ENCODE measurements at regions not wholly inside any gene's neighbourhood (a gene's known extent, or its start where the extent isn't known, plus 50 kb on each side); places are given as distances from the start of the nearest gene placed in this dataset.

DNA sequence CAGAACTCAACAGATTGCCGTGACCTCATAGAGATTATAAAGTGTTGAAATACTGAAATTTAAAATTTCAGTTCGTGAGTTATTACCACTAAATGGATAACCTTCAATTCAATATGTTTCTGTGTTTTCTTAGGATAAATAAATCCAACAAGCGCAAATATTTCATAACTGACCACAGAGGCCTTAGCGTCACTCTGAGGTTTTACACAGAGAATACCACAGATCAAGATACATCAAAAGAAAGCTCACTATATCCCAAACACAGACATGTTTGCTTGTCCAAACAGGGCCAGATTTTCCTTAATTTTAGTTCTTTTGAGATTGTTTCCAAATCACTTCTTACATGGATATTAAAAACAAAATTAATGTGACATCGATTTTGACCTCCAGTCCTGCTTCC, 235.8 kb downstream of the EFNB2 start:
- DNase-seq (ENCODE audit: low read depth in 2 of 2) = no peak

GRCh38 chr13:106297283-106297682, 238.2 kb downstream of the EFNB2 start:
- no peak for DNase-seq (ENCODE audit: low read depth in 2 of 2)

GRCh38 chr13:106296723-106297122, 238.7 kb downstream of the EFNB2 start:
- no peak for DNase-seq (ENCODE audit: low read depth in 2 of 2)

- DNase-seq (ENCODE audit: low read depth in 2 of 2) = no peak
These were observed 239.5 kb downstream of the EFNB2 start for GRCh38 chr13:106295971-106296370.

GRCh38 chr13:106291006-106291405, 244.5 kb downstream of the EFNB2 start:
- no peak for DNase-seq (ENCODE audit: low read depth in 2 of 2)

DNA sequence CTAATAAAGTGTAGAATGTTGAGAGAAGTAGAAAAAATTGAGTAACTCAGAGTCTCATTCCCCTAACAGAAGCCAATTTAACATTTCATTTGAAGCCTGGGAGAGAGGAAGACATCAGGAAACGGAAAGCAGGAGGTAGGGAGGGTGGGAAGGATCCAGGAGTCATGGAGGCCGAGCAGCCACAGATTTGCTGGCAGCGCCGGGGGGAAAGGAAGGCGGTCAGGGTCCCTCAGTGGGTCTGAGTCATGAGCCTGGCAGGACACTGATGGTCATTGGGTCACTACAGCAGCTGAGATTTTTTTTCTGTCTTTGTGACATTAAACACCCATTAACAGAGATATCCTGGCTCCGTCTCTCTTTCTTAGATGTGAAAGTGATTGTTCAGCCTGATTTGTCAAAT, 248.1 kb downstream of the EFNB2 start:
- DNase-seq (ENCODE audit: low read depth in 2 of 2) = no peak

GRCh38 chr13:106286811-106287210, 248.7 kb downstream of the EFNB2 start:
- no peak for DNase-seq (ENCODE audit: low read depth in 2 of 2)

- DNase-seq (ENCODE audit: low read depth in 2 of 2) = no peak
These were observed 251.1 kb downstream of the EFNB2 start for GRCh38 chr13:106284358-106284757.

DNA sequence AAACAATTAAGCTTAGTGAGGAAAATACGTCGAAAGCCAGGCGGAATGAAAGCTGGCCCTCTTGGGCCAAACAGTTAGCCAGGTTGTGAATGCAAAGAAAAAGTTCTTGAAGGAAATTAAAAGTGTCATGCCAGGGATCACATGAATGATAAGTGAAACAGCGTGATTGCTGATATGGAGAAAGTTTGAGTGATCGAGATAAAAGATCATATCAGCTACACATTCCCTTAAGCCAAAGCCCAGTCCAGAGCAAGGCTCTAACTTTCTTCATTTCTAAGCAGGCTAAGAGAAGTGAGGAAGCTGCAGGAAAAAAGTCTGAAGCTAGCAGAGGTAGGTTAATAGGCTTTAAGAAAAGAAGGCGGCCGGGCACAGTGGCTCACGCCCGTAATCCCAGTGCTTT, 254.0 kb downstream of the EFNB2 start:
- DNase-seq (ENCODE audit: low read depth in 2 of 2) = no peak

DNA sequence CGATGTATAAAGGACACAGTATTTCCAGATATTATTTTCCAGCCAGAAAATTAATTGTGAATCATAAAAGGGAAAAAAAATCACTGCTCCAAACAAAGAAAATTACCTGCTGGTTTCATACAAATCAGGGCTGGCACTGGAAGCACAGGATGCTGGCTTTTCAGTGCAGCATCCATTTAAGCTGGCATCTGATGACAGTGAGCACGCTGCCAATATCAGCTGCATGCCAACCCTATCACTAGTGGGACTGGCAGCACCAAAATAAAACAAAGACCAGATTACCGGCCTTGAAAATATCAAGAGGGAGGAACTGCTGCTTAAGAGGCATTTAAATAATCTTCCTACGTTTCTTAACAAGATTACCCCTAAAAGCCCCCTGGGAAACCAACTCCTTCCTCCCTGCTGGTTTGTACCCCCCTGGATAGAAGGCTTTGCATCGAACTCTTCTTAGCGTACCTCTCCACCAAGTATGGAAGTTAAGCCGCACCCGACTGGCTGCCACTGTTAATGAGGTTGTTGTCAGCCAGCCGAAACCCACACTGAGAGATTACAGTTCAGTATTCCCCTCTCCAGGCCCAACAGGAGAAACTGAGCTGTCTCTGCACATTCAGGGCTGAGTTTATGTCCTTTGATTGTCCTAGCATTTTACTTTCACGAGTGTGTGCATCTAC, 257.8 kb downstream of the EFNB2 start:
- DNase-seq (ENCODE audit: low read depth in 2 of 2) = no peak

DNA sequence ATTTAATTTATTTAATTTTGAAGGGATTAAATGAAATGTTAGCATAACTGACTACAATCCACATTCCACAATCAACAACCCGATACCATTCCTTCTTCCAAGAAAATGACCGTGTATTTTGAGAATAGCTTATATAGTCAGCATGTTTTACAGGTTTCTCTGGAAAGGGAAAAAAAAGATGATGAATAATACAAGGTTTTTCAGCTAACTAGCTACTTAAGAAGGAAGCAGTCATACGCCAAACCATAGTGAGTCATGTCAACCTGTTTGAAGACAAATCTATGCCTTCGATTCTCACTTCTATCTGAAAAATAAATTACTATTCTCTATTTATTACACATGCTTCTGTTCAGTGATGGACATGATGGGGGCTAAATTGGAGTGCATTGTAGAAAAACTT, 258.6 kb downstream of the EFNB2 start:
- DNase-seq (ENCODE audit: low read depth in 2 of 2) = no peak

DNA sequence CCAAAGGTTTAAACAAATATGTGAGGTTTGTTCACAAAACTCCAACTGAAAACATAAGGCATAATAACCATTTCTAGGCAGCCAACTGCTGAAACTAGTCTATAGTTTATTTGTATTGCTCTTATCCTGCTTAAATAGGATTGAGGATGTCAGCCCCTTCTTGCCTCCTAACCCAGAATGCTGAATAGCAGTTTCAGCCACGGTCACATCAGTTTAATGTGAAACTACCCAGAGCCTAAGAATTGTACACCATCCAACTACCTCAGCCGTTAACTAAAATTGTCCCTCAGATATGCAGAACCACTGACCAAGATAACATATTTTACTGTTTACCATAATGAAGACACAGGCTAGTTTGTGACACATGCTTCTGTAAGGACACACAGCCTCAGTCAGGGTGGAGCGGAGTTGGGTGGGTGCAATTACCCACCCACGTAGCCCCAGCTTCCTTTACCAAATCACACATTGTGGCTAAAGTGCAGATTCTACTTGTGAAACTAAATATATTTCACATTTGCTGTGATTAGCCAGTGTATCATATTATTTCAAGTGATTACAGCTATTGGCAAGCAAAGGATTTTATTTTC, 259.9 kb downstream of the EFNB2 start:
- DNase-seq (ENCODE audit: low read depth in 2 of 2) = no peak

- no peak for DNase-seq (ENCODE audit: low read depth in 2 of 2)
These were observed 260.8 kb downstream of the EFNB2 start for GRCh38 chr13:106274551-106275203.

GRCh38 chr13:106263801-106264200, 271.7 kb downstream of the EFNB2 start:
- no peak for DNase-seq (ENCODE audit: low read depth in 2 of 2)

DNA sequence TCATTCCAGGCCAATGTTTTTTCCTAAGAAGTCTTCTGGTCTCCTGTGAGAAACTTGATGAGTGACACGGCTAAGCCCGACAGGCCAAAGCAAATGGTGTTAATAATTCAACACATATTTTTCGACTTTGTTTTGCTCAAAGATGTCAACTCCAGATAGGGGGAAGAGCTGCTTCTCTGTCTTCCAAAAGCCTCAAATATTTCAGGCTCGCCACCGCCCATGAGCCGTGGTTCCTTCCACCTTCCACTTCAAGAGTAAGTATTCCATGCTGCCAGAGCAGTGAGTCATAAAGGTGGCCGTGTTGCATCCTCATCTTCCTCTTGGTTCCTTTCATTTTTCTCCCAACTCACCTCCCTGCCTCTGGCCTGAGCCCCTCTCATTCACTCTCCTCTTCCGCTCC, 272.6 kb downstream of the EFNB2 start:
- no peak for DNase-seq (ENCODE audit: low read depth in 2 of 2)

DNA sequence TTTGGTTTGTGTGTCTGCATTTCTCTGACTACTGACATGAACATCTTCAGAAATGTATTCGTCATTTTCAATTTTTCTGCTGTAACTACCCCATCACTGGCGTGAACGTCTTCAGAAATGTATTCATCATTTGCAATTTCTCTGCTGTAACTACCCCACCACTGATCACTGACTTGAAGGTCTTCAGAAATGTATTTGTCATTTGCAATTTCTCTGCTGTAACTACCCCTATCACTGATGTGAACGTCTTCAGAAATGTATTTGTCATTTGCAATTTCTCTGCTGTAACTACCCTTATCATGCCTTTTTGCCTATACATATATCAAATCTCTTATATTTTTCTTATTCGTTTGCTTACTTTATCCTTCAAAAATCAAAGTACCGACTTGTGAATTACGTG, 274.0 kb downstream of the EFNB2 start:
- DNase-seq (ENCODE audit: low read depth in 2 of 2) = no peak

DNA sequence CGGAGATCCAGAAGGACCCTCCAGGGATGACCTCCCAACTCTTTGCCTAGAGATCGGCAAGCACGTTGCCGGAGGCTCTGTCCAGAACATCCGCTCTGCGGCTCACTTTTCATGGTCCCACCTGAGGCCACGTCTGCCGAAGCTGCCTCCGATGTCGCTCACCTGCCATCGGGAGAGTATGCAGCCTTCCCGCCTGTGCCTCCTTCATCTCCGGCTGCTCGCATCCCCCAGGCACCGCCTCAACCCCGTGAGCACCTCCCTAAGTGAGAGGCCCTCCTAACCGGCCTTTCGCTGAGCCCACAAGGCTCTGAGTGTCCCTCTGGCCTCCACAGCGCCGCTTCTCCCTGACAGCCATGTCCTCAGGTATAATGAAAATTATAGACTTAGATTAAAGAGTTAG, 275.1 kb downstream of the EFNB2 start:
- DNase-seq (ENCODE audit: low read depth in 2 of 2) = no peak

- DNase-seq (ENCODE audit: low read depth in 2 of 2) = no peak
These were observed 275.5 kb downstream of the EFNB2 start for GRCh38 chr13:106259928-106260327.

DNA sequence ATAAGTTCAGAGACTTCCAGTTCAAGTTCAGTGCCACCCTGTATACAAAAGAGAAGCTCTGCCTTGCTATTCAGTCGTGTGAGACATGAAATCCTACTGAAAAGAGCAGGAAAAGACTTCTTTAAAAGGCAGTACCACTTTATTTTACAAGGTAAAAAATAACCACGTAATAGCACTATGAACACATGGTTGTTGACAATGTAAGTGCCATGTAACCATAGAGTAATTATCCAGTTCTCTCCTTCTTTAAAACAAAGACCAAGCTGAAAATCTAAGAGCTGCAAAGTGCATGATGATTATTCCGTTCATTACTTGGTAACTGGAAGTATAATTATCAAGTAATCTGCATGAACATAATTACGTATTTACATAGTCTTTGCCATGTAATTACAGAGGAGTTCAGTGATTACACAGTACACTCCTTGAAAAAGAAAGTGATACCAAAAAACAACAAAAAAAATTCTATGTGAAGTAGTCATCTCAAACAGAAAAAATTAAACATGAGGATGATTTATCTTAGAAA, 288.7 kb downstream of the EFNB2 start:
- no peak for DNase-seq (ENCODE audit: low read depth in 2 of 2)

DNA sequence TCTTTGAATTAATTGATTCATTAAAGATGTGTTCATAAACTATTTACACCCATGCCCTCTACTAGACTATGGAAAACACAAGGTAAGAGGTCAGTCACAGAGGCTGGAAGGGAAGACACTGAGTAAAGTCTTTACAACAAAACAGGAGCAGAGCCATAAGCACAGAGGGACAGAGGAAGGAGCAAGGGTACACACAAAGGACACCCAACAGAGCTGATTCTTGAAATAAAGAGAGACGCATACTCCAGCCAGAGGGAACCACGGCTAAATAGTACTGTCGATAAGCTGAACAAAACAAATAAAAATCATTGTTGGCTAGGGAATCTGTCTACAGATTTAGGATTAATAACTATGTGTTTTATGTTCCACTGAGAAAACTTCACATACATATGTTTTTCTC, 289.2 kb downstream of the EFNB2 start:
- no peak for DNase-seq (ENCODE audit: low read depth in 2 of 2)

DNA sequence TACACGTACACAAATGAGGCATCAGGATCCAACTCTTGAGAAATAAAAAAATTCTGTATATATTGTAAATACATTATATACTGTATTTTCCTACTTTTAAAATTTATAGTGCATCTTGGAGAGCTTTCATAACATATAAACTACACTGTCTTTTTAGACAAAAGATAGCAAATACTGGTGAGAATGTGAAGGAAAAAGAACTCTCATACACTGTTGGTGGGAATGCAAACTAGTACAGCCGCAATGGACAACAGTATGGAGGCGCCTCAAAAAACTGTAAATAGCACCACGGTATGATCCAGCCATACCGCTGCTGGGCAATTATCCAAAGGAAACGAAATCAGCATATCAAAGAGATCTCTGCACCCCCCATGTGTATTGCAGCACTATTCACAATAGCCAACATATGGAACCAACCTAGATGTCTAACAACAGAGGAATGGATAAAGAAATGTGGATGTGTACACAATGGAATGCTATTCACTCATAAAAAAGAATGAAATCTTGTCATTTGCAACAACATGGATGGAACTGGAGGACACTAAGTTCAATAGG, 292.4 kb downstream of the EFNB2 start:
- DNase-seq (ENCODE audit: low read depth in 2 of 2) = no peak

DNA sequence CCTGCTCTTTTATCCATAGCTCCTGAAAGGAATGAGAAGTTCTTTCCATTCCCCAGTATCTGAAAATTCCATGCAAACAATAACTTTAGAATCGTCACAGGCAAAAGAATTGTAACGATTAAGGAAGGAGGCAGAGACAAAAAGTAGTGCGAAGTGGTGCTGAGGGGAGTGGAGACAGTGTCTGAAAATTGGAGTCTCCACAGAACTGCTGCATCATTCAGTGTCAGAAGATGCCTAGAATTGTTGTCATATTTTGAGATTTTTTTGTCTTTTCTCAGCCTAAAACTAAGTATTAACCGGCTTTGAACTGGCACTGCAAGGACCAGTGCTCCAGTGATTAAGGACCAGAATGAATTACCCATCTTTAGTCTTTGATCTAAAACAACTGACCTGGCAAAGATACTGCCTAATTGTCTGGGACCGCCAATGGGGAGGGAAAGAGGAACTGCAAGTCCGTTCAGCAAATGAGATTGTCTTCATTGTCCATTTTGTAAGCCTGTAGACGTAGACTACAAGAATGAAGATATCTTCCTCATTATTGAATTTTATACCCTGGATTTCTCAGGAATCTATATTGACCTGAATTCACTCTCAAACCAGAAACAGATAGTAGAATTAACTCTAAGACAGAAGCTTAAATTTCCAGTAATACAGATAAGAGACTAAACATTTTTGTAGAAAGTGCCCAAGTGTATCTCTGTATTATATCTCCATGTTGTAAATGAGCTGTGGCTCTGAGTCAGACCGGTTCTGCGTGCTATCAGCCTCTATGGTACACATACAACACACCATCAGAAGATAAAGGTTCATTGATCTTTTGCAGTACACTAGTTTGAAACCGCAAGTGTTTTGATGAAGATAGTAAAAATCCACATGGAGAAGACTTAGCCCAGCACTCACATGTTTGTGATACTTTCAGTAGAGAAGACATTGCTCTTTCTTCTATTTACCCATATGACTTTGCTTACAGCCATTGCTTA, 293.2 kb downstream of the EFNB2 start:
- DNase-seq (ENCODE audit: low read depth in 2 of 2) = no peak
